Stimulated activated CD4-positive, alpha-beta T cell treated with anti-CD3 and anti-CD28 coated beads, Interleukin-4, amount 100 ng/mL, for 24 hours (primary cell): ENCODE measurements at regions not wholly inside any gene's neighbourhood (a gene's known extent, or its start where the extent isn't known, plus 50 kb on each side); places are given as distances from the start of the nearest gene placed in this dataset.
"Not testable (repeated sequence)": the region's sequence is repeated elsewhere in the genome, so short reads cannot be mapped to it uniquely, and the experiment has no call there.

Experiments
- DNase-seq: peaks from one replicate; pipeline ENCODE4 v3.0.0-alpha.2; 2020

- DNase-seq, result no peak
Measured at GRCh38 chr5:166178411-166179080, 2112.9 kb upstream of the WWC1 start.

GRCh38 chr5:166185185-166185584 lies 2106.3 kb upstream of the WWC1 start:
- no peak for DNase-seq

- DNase-seq, result no peak
Measured at GRCh38 chr5:166188501-166189325, 2102.7 kb upstream of the WWC1 start.

- no peak for DNase-seq
Measured at GRCh38 chr5:166192696-166193095, 2098.7 kb upstream of the WWC1 start.

- DNase-seq, result no peak
Measured at GRCh38 chr5:166195981-166196380, 2095.5 kb upstream of the WWC1 start.

- no peak for DNase-seq
Measured at GRCh38 chr5:166200532-166200931, 2090.9 kb upstream of the WWC1 start.

- no peak for DNase-seq
Measured at GRCh38 chr5:166211640-166212039, 2079.8 kb upstream of the WWC1 start.

GRCh38 chr5:166236327-166236726 lies 2055.1 kb upstream of the WWC1 start:
- DNase-seq, result no peak

- DNase-seq, result no peak
Measured at GRCh38 chr5:166240705-166241104, 2050.7 kb upstream of the WWC1 start.

GRCh38 chr5:166245556-166245955 lies 2045.9 kb upstream of the WWC1 start:
- no peak for DNase-seq

GRCh38 chr5:166251786-166252185 lies 2039.7 kb upstream of the WWC1 start:
- DNase-seq, result no peak

- DNase-seq, result no peak
Measured at GRCh38 chr5:166257661-166258060, 2033.8 kb upstream of the WWC1 start.

- DNase-seq, result no peak
Measured at GRCh38 chr5:166262395-166262794, 2029.0 kb upstream of the WWC1 start.

- no peak for DNase-seq
Measured at GRCh38 chr5:166267907-166268306, 2023.5 kb upstream of the WWC1 start.

- DNase-seq, result no peak
Measured at GRCh38 chr5:166270712-166271111, 2020.7 kb upstream of the WWC1 start.

- no peak for DNase-seq
Measured at GRCh38 chr5:166276006-166276405, 2015.4 kb upstream of the WWC1 start.

GRCh38 chr5:166279828-166280227 lies 2011.6 kb upstream of the WWC1 start:
- no peak for DNase-seq

- no peak for DNase-seq
Measured at GRCh38 chr5:166281433-166281832, 2010.0 kb upstream of the WWC1 start.

GRCh38 chr5:166282939-166283338 lies 2008.5 kb upstream of the WWC1 start:
- no peak for DNase-seq

- DNase-seq, result no peak
Measured at GRCh38 chr5:166285361-166285760, 2006.1 kb upstream of the WWC1 start.

GRCh38 chr5:166286832-166287231 lies 2004.6 kb upstream of the WWC1 start:
- no peak for DNase-seq

- DNase-seq, result no peak
Measured at GRCh38 chr5:166287866-166288265, 2003.6 kb upstream of the WWC1 start.

GRCh38 chr5:166291800-166292199 lies 1999.6 kb upstream of the WWC1 start:
- DNase-seq, result not testable (repeated sequence)

- no peak for DNase-seq
Measured at GRCh38 chr5:166293892-166294291, 1997.6 kb upstream of the WWC1 start.

GRCh38 chr5:166302166-166302565 lies 1989.3 kb upstream of the WWC1 start:
- no peak for DNase-seq
